Spleen (tissue), 11 donors: ENCODE measurements at regions not wholly inside any gene's neighbourhood (a gene's known extent, or its start where the extent isn't known, plus 50 kb on each side); places are given as distances from the start of the nearest gene placed in this dataset.

Source experiments
- DNase-seq: peaks from one replicate; pipeline ENCODE4 v3.0.0-alpha.2; 2020
- H3K27ac ChIP-seq, 8 donors: fragments of 200-600 bp; sonication (generic) in 7 of 8; 1 replicate in 4 of 8; 2 replicates in 4 of 8; pipeline versions ENCODE4 v1.5.0 to v1.8.0; 2016 to 2021; ENCODE audit warnings: inconsistent platforms in 4 of 8, mild to moderate bottlenecking in 4 of 8, moderate library complexity in 1 of 8
- H3K27me3 ChIP-seq, 7 donors: fragments of 200-600 bp; sonication (generic) in 6 of 7; replicated peaks in 1 of 7; 1 replicate in 4 of 7; 2 replicates in 3 of 7; pipeline versions ENCODE4 v1.5.0 to v1.8.0; 2016 to 2021; ENCODE audit warnings: inconsistent platforms in 3 of 7, mild to moderate bottlenecking in 1 of 7
- H3K36me3 ChIP-seq, 6 donors: fragments of 200-600 bp; sonication (generic) in 5 of 6; 1 replicate in 4 of 6; 2 replicates in 2 of 6; pipeline versions ENCODE4 v1.5.0 to v1.8.0; 2016 to 2021; ENCODE audit warnings: inconsistent platforms in 2 of 6
- H3K4me1 ChIP-seq, 6 donors: fragments of 200-600 bp; sonication (generic) in 5 of 6; 1 replicate in 3 of 6; 2 replicates in 3 of 6; pipeline versions ENCODE4 v1.5.0 to v1.8.0; 2016 to 2021; ENCODE audit warnings: inconsistent platforms in 3 of 6
- H3K4me3 ChIP-seq, 8 donors: fragments of 200-600 bp; sonication (generic) in 7 of 8; 1 replicate in 4 of 8; 2 replicates in 4 of 8; pipeline versions ENCODE4 v1.5.0 to v1.8.0; 2016 to 2021; ENCODE audit warnings: inconsistent platforms in 4 of 8, mild to moderate bottlenecking in 4 of 8, moderate library complexity in 2 of 8
- H3K9me3 ChIP-seq, 8 donors: fragments of 200-600 bp; sonication (generic) in 7 of 8; 1 replicate in 4 of 8; 2 replicates in 4 of 8; pipeline versions ENCODE4 v1.5.0 to v1.8.0; 2016 to 2021; ENCODE audit warnings: inconsistent platforms in 4 of 8
- POLR2A ChIP-seq, 3 donors: fragments of 450-650 bp; IDR thresholded peaks; one replicate each; pipeline ENCODE4 v1.5.1; 2017; ENCODE audit warnings: antibody characterized with exemption in 3 of 3, mild to moderate bottlenecking in 1 of 3
- POLR2AphosphoS5 ChIP-seq, 3 donors: sonication (generic); formaldehyde crosslinking; IDR thresholded peaks; one replicate each; pipeline ENCODE4 v1.5.1; 2017; ENCODE audit warnings: antibody characterized with exemption in 3 of 3
- WGBS, 5 donors: extraction: QIAGEN DNeasy Blood & Tissue Kit in 3 of 5; methylation state at CpG; one replicate each; pipeline versions ENCODE4 v1.1.5 to v1.1.7; 2013 to 2018; 5-methylcytosine and 5-hydroxymethylcytosine counted together
- intact Hi-C: fragments of 100-400 bp; cut with DNase I; formaldehyde crosslinking; loops from one replicate; pipeline ENCODE4 v1.15.0; 2023; ENCODE audit warnings: low total_unique reads
- TF ChIP-seq, protein P1 (sequence below), 11 experiments: fragments of 200-600 bp in 7 of 11; fragments of 450-650 bp in 4 of 11; sonication (generic) in 4 of 11; IDR thresholded peaks in 8 of 11; conservative IDR thresholded peaks in 3 of 11; 1 replicate in 7 of 11; 2 replicates in 4 of 11; pipeline versions ENCODE4 v1.4.0 to v1.8.0; 2016 to 2021; ENCODE audit warnings: antibody characterized with exemption in 11 of 11, inconsistent platforms in 4 of 11, mild to moderate bottlenecking in 1 of 11
- donor health status: healthy with polysubstance abuse.
- donor health status: DM: no; HTN: no; CAD: no; lungs with moderate emphysema.
- donor health status: DM: no; HTN: no; CAD: no.
- donor health status: Bipolar disorder and iron deficiency.
- donor health status: healthy.
- donor health status: DM: no; HTN: no; CAD: no.
- donor health status: DM: yes; HTN: yes; CAD: no.

DNA sequence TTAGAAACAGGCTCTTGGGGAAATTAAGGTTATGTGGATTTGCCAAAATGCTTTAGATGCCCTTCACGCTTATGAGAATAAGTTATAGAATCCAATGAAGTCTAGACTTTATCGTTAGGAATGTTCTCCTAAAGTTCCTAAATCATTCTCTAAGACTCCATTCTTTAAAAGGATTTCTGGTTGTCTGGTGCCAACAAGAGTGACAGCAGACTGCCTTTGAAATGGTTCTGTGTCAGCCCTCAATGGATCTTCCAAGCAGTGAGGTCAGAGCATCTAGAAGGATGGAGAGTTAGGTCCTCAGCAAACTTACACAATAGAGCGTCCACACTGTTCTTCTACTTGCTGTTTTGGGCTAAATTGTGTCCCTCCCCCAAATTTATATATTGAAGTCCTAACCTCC, 473.3 kb downstream of the GATA3 start:
- H3K9me3 ChIP-seq: no peaks in the 10 kb centered on the region
- no peak overlapping the region for H3K27ac ChIP-seq
- WGBS, 5 donors: 86 to 94% (median 88%) methylated on average over 3 of the region's 3 CpGs
- DNase-seq: no peak
- no peaks in the 10 kb centered on the region for H3K27me3 ChIP-seq
- H3K36me3 ChIP-seq: no peaks in the 10 kb centered on the region
- H3K4me3 ChIP-seq: no peak overlapping the region
- intact Hi-C loops: no loop called here
- H3K4me1 ChIP-seq: no peaks in the 10 kb centered on the region
- TF ChIP-seq POLR2A (IDR thresholded peaks at IDR 0.05) (no peak), POLR2AphosphoS5 (IDR thresholded peaks at IDR 0.05) (no peak)
- TF ChIP-seq, protein P1, sequence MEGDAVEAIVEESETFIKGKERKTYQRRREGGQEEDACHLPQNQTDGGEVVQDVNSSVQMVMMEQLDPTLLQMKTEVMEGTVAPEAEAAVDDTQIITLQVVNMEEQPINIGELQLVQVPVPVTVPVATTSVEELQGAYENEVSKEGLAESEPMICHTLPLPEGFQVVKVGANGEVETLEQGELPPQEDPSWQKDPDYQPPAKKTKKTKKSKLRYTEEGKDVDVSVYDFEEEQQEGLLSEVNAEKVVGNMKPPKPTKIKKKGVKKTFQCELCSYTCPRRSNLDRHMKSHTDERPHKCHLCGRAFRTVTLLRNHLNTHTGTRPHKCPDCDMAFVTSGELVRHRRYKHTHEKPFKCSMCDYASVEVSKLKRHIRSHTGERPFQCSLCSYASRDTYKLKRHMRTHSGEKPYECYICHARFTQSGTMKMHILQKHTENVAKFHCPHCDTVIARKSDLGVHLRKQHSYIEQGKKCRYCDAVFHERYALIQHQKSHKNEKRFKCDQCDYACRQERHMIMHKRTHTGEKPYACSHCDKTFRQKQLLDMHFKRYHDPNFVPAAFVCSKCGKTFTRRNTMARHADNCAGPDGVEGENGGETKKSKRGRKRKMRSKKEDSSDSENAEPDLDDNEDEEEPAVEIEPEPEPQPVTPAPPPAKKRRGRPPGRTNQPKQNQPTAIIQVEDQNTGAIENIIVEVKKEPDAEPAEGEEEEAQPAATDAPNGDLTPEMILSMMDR (IDR thresholded peaks at IDR 0.05 in 8 of 11, conservative IDR thresholded peaks at IDR 0.05 in 3 of 11): no peak

DNA sequence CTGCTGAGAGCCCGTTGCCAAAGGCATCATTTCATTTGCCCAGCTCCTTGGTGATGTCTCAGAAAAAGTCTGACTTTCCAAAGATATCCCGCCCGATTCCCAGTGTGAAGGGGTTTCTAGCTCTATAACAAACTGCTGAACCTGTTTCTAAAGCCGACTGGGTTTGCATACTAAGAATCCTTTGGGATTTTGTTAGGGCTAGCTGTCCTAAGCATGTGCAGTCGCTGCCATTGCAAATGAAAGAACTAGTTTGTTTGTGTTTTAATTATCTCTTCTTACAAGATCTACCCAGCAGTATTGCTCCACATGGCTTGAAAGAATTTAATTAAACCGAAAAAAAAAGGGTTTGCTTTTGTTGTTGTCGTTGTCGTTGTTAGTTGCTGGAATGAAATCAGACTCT, 476.6 kb downstream of the GATA3 start:
- Histone ChIP-seq H3K4me3 (no peak overlapping the region), H3K36me3 (no peaks in the 10 kb centered on the region), H3K27ac (no peak overlapping the region), H3K27me3 (no peaks in the 10 kb centered on the region), H3K9me3 (no peaks in the 10 kb centered on the region), H3K4me1 (no peaks in the 10 kb centered on the region)
- TF ChIP-seq POLR2AphosphoS5 (IDR thresholded peaks at IDR 0.05): no peak
- TF ChIP-seq POLR2A (IDR thresholded peaks at IDR 0.05): no peak
- TF ChIP-seq, protein P1 (IDR thresholded peaks at IDR 0.05 in 8 of 11, conservative IDR thresholded peaks at IDR 0.05 in 3 of 11): no peak
- WGBS, 5 donors: 89 to 93% (median 91%) methylated on average over 8 of the region's 8 CpGs
- no peak for DNase-seq
- intact Hi-C loops: no loop called here

DNA sequence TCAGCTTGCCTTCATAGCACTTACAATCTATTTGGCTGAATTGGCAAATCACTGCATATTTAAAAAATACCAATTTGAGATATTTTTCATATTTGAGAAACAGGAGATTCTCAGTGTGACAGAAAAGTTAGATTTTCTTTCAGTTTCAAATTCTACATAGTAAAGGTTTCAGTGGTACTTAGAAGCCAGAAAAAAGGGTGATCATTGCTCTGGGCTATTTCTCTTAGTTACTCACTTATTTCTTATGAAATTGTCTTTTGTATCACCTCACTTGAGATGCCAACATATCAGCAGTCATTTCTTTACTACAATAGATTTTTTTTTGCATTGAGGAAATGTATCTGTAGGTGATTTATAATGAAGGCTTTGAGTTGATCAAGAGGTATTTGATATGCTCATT, 478.2 kb downstream of the GATA3 start:
- Histone ChIP-seq H3K4me1 (no peaks in the 10 kb centered on the region), H3K27me3 (no peaks in the 10 kb centered on the region), H3K27ac (no peak overlapping the region), H3K9me3 (no peaks in the 10 kb centered on the region), H3K4me3 (no peak overlapping the region), H3K36me3 (no peaks in the 10 kb centered on the region)
- intact Hi-C loops: no loop called here
- TF ChIP-seq POLR2AphosphoS5 (IDR thresholded peaks at IDR 0.05) (no peak), POLR2A (IDR thresholded peaks at IDR 0.05) (no peak)
- TF ChIP-seq, protein P1 (IDR thresholded peaks at IDR 0.05 in 8 of 11, conservative IDR thresholded peaks at IDR 0.05 in 3 of 11): no peak
- DNase-seq: no peak

DNA sequence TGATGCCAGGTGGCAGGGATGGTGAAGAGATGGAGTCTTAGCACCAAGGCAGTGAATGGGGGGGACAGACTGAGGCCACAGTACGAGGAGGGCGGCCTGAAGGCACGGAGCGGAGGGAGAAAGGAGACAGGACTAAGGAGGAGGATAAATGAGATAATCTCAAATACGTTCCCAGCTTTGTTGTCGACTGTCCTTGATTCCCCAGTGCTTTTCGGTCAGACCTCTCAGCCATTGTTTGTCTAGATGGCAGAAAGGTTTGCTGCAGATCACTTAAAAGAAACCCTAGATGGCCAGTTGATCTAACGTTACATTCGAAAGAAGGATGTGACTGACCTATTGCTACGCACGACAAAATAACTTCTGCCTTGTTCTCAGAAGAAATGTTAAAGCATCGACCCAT, 479.0 kb downstream of the GATA3 start:
- H3K36me3 ChIP-seq: no peaks in the 10 kb centered on the region
- 84 to 90% (median 85%) methylated on average over 12 of the region's 12 CpGs for WGBS, 5 donors

More for the DNA sequence above, 479.0 kb downstream of the GATA3 start:
- H3K4me1 ChIP-seq: no peaks in the 10 kb centered on the region
- DNase-seq: no peak
- no peaks in the 10 kb centered on the region for H3K27me3 ChIP-seq
- H3K27ac ChIP-seq: no peak overlapping the region
- no peaks in the 10 kb centered on the region for H3K9me3 ChIP-seq
- no peak for TF ChIP-seq POLR2AphosphoS5 (IDR thresholded peaks at IDR 0.05)
- no peak for TF ChIP-seq POLR2A (IDR thresholded peaks at IDR 0.05)
- TF ChIP-seq, protein P1 (IDR thresholded peaks at IDR 0.05 in 8 of 11, conservative IDR thresholded peaks at IDR 0.05 in 3 of 11): no peak
- no peak overlapping the region for H3K4me3 ChIP-seq
- intact Hi-C loops: no loop called here
